PC-9 (cell line): ENCODE measurements at regions not wholly inside any gene's neighbourhood (a gene's known extent, or its start where the extent isn't known, plus 50 kb on each side); places are given as distances from the start of the nearest gene placed in this dataset.

Source experiments
- BruUV-seq: library from RNA; stranded (reverse); fragments of 400-500 nt; replicated peaks from 2 replicates; lab custom pipeline; 2021; lab: Mats Ljungman, UMichigan
- CTCF ChIA-PET: fragments of 300-600 bp; sonication (Branson Sonifier 250); formaldehyde crosslinking; loops from one replicate; lab custom pipeline; 2022; ENCODE audit warnings: antibody characterized with exemption; lab: Charles Lee
- POLR2A ChIA-PET: fragments of 300-600 bp; sonication (Branson Sonifier 250); formaldehyde crosslinking; loops from one replicate; lab custom pipeline; 2022; ENCODE audit warnings: antibody characterized with exemption; ENCODE audit not compliant: unreplicated experiment; lab: Charles Lee
- DNase-seq, 2 experiments: peaks; one replicate each; pipeline versions ENCODE4 v3.0.0 to v3.0.0-alpha.2; 2015 to 2022; ENCODE audit warnings: mixed read lengths in 1 of 2
- H2AFZ ChIP-seq: fragments of 200-600 bp; sonication (generic); 2 replicates; pipeline ENCODE4 v1.8.1; 2017; ENCODE audit warnings: antibody characterized with exemption
- H3F3A ChIP-seq: fragments of 200-600 bp; sonication (generic); 2 replicates; pipeline ENCODE4 v1.8.1; 2017; ENCODE audit warnings: antibody characterized with exemption, mild to moderate bottlenecking, low read depth; ENCODE audit not compliant: insufficient read depth
- H3K27ac ChIP-seq: fragments of 200-600 bp; sonication (generic); 2 replicates; pipeline ENCODE4 v1.6.1; 2016; ENCODE audit warnings: mixed run types
- H3K27me3 ChIP-seq: fragments of 200-600 bp; sonication (generic); 2 replicates; pipeline ENCODE4 v1.6.1; 2016; ENCODE audit warnings: low read depth, mixed run types; ENCODE audit not compliant: insufficient read depth
- H3K36me3 ChIP-seq: fragments of 200-600 bp; sonication (generic); 2 replicates; pipeline ENCODE4 v1.6.1; 2016; ENCODE audit warnings: low read depth, mixed run types
- H3K4me1 ChIP-seq: fragments of 200-600 bp; sonication (generic); replicated peaks from 2 replicates; pipeline ENCODE4 v1.6.1; 2016; ENCODE audit warnings: mixed run types; ENCODE audit not compliant: insufficient read depth
- H3K4me2 ChIP-seq: fragments of 200-600 bp; sonication (generic); 2 replicates; pipeline ENCODE4 v1.6.1; 2017; ENCODE audit warnings: mixed run types
- H3K4me3 ChIP-seq: fragments of 200-600 bp; sonication (generic); 2 replicates; pipeline ENCODE4 v1.6.1; 2016; ENCODE audit warnings: mixed run types
- H3K79me2 ChIP-seq: fragments of 200-600 bp; sonication (generic); 2 replicates; pipeline ENCODE4 v1.6.1; 2017; ENCODE audit warnings: low read depth, mixed run types
- H3K9me2 ChIP-seq: fragments of 200-600 bp; sonication (generic); 2 replicates; pipeline ENCODE4 v1.8.1; 2017; ENCODE audit warnings: mild to moderate bottlenecking; ENCODE audit not compliant: insufficient read depth
- H3K9me3 ChIP-seq: fragments of 200-600 bp; sonication (generic); 2 replicates; pipeline ENCODE4 v1.8.1; 2016; ENCODE audit warnings: low read depth; ENCODE audit not compliant: insufficient read depth
- H4K20me1 ChIP-seq: fragments of 200-600 bp; sonication (generic); 2 replicates; pipeline ENCODE4 v1.8.1; 2017; ENCODE audit not compliant: insufficient read depth
- CTCF ChIP-seq: fragments of 200-600 bp; sonication (generic); conservative IDR thresholded peaks from 2 replicates; pipeline ENCODE4 v1.6.1; 2017; ENCODE audit warnings: mixed run types, antibody characterized with exemption, mild to moderate bottlenecking, moderate library complexity
- EZH2 ChIP-seq: fragments of 200-600 bp; sonication (generic); IDR thresholded peaks from 2 replicates; pipeline ENCODE4 v1.8.0; 2017; ENCODE audit warnings: antibody characterized with exemption, low read depth
- intact Hi-C: fragments of 100-400 bp; cut with micrococcal nuclease; formaldehyde crosslinking; loops from one replicate; pipeline ENCODE4 v1.10.0; 2022; ENCODE audit not compliant: unreplicated experiment

GRCh38 chr5:15387931-15388524, 112.0 kb upstream of the FBXL7 start:
- CTCF ChIA-PET = no interaction called here

DNA sequence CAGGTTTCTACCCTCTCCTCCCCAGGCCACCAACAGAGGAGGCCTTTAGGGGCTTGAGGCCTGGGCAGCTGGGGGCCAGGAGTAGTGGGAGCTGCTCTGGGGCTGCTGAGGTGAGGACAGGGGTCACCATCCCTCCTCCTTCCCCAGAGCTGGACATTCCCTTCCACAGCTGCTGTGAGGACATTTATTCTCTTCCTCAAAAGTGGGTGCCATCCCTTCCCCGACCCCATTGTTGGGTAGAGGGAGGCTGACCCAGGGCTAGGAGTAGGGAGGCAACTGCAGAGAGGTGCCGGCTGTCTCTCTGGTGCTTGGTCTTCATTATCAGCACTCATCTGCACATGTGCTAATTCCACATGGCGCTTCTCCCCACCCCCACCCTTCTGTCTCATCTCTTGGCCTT, 113.9 kb upstream of the FBXL7 start:
- Histone ChIP-seq H3K9me2 (no peaks in the 10 kb centered on the region), H3K4me1 (no peaks in the 10 kb centered on the region), H3K79me2 (no peaks in the 10 kb centered on the region), H3K9me3 (no peaks in the 10 kb centered on the region), H3K27me3 (peaks cover 50% of the 10 kb centered on the region), H3K4me3 (no peak overlapping the region), H3K4me2 (no peak overlapping the region), H3K36me3 (no peaks in the 10 kb centered on the region), H3K27ac (no peak overlapping the region), H2AFZ (no peak overlapping the region), H4K20me1 (no peaks in the 10 kb centered on the region), H3F3A (no peaks in the 10 kb centered on the region)
- POLR2A ChIA-PET = no interaction called here
- intact Hi-C loops = no loop called here
- BruUV-seq = no TSS peak
- TF ChIP-seq EZH2 (no peak), CTCF (no peak)
- DNase-seq = no peak
- CTCF ChIA-PET = no interaction called here

More at GRCh38 chr5:15387931-15388524, 112.0 kb upstream of the FBXL7 start:
- Histone ChIP-seq H3K4me1 (no peaks in the 10 kb centered on the region), H2AFZ (no peak overlapping the region), H3K79me2 (no peaks in the 10 kb centered on the region), H3K4me2 (no peak overlapping the region), H3K36me3 (no peaks in the 10 kb centered on the region), H3F3A (no peaks in the 10 kb centered on the region), H3K4me3 (no peak overlapping the region), H3K9me3 (no peaks in the 10 kb centered on the region), H3K9me2 (no peaks in the 10 kb centered on the region), H3K27ac (no peak overlapping the region), H3K27me3 (peaks cover 52% of the 10 kb centered on the region), H4K20me1 (no peaks in the 10 kb centered on the region)
- BruUV-seq = no TSS peak
- TF ChIP-seq EZH2 (no peak), CTCF (no peak)
- no peak for DNase-seq
- intact Hi-C loops = no loop called here
- POLR2A ChIA-PET = no interaction called here

DNA sequence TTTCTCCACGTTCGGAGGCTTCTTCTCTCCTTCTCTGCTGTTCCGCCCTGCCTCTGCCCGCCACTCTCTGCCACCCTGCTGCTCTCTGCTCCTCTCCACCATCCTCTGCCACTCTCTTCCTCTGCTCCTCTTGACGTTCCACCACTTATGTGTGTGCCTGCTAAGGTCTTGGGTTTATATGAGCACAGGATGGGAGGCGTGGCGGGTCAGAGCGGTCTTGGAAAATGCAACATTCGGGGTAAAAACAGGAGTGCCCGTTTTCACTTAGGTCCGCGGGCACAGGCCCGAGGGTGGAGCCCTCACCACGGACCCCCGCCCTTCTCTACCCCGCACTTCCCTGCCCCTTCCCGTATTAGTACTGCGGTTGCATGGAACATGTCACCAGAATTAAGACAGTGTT, 114.4 kb upstream of the FBXL7 start:
- intact Hi-C loops = no loop called here
- TF ChIP-seq EZH2 (no peak), CTCF (no peak)
- no peaks in the 10 kb centered on the region for H3K36me3 ChIP-seq
- H4K20me1 ChIP-seq = no peaks in the 10 kb centered on the region
- no peaks in the 10 kb centered on the region for H3K79me2 ChIP-seq
- ChIA-PET POLR2A (no interaction called here), CTCF (no interaction called here)
- H3F3A ChIP-seq = no peaks in the 10 kb centered on the region
- no peak overlapping the region for H2AFZ ChIP-seq
- no peaks in the 10 kb centered on the region for H3K9me2 ChIP-seq
- DNase-seq = no peak
- peaks cover 44% of the 10 kb centered on the region for H3K27me3 ChIP-seq
- H3K4me2 ChIP-seq = no peak overlapping the region
- no peaks in the 10 kb centered on the region for H3K9me3 ChIP-seq
- no peak overlapping the region for H3K27ac ChIP-seq
- no TSS peak for BruUV-seq
- no peaks in the 10 kb centered on the region for H3K4me1 ChIP-seq
- no peak overlapping the region for H3K4me3 ChIP-seq
